Stimulated activated CD4-positive, alpha-beta T cell treated with anti-CD3 and anti-CD28 coated beads, Interleukin-4, amount 100 ng/mL, for 24 hours (primary cell): ENCODE measurements at regions not wholly inside any gene's neighbourhood (a gene's known extent, or its start where the extent isn't known, plus 50 kb on each side); places are given as distances from the start of the nearest gene placed in this dataset.

ENCODE experiments used
- DNase-seq: peaks from one replicate; pipeline ENCODE4 v3.0.0-alpha.2; 2020

DNA sequence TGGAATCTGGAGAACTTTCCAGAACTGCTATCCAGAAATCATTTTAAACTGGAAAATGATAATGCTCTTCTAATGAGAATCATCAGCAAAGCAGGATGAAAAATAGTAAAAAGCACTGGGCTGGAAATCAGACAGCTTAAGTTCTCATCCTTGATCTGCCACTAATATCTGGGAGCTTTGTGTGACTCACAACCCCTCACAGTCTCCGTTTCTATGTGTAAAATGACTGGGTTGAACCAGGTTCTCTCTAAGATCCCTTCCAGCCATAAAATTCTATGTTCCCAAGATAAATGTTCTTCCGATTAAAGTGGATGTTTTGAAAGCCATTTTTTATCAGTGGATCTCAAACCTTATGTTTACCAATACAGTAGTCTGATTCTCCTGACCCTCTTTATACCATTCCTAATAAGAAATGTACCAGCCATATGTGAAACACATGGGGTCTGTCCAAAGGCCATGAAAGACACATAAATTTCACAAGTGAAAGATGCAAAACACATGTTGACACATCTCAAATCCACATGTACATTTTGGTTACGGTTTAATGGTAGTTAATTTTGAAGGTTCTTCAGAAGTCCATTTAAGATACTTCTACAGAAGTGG is 188.8 kb downstream of the EN1 start:
- DNase-seq, result no peak

- no peak for DNase-seq
Measured at GRCh38 chr2:118657466-118657865, 190.0 kb downstream of the EN1 start.

- no peak for DNase-seq
Measured at GRCh38 chr2:118654945-118655344, 192.5 kb downstream of the EN1 start.

DNA sequence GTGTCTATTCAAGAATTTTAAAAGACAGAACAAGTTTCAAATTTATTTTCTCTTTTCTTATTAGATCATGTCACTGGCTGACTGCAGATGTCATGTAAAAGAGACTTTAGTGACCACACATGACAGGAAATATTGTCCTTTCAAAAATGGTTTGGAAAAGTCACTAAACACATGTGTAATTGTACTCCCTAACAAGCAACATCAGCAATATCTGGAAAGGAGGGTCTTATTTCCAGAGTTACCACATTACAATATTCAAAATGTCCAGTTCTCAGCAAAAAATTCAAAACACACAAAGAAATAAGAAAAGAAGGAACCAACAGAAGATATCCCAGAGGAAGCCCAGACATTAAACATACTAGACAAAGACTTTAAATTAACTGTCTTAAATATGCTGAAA is 197.1 kb downstream of the EN1 start:
- DNase-seq, result no peak

DNA sequence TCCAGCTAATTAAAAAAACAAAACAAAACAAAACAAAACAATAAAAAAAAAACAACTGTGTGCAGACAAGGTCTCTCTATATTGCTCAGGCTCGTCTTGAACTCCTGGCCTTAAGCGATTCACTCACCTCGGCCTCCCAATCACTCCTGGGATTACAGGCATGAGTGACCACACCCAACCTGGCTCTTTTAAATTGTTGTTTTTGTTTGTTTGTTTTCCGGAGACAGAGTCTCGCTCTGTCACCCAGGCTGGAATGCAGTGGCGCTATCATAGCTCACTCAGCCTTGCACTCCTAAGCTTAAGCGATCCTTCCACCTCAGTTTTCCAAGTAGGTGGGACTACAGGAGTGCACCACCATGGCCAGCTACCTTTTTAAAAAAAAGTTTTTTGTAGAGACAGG is 201.6 kb downstream of the EN1 start:
- DNase-seq, result no peak

DNA sequence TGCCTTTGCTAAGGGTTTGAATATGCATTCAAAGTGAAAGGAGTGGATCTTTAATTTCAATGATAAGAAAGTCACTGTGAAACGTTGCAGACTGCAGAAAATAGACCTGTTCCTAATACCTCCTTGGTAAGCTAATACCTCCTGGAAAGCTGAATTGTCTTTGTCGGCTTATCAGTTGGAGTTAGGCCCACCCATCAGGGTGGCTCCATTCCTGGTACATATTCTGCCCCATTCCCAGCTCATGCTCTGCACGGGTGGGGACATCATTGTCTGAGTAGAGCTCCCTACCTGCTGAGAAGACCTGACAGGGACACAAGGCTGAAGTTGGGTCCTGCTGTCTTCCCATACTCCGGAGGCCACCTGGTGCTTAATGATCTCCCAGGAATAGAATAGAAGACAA is 203.3 kb downstream of the EN1 start:
- DNase-seq, result no peak

GRCh38 chr2:118643294-118643693 is 204.2 kb downstream of the EN1 start:
- no peak for DNase-seq

DNA sequence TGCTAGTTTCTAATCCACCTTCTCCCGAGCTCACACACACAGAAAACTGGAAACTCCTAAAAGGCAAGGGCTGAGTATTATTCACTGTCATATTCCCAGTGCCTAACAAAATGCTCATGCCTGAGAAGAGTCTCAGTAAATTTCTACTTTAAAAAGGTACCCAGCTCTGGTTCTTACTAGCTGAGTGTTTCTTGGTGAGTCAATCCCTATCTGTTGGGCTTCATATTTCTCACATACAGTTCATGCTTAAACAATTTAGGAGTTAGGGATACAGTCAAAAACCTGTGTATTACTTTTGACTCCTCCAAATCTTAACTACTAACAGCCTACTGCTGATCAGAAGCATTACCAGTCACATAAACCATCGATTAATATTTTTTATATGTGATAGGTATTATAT is 204.9 kb downstream of the EN1 start:
- no peak for DNase-seq

DNA sequence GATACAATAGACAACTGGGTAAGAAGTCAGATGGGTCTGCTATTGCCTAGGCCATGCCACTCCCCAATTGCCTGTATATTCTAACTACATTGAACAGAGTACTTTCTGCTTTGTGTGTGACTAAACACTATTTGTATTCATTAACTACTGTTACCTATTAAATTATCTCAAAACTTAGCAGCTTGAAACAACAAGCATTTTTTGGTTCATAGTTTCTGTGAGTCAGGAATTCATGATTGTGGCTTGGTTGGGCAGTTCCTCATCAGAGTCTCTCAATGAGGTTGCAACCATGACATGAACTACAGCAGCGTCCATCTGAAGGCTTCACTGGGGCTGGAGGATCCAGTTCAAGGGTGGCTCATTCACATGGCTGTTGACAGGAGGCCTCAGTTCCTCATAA is 205.7 kb downstream of the EN1 start:
- DNase-seq, result no peak

DNA sequence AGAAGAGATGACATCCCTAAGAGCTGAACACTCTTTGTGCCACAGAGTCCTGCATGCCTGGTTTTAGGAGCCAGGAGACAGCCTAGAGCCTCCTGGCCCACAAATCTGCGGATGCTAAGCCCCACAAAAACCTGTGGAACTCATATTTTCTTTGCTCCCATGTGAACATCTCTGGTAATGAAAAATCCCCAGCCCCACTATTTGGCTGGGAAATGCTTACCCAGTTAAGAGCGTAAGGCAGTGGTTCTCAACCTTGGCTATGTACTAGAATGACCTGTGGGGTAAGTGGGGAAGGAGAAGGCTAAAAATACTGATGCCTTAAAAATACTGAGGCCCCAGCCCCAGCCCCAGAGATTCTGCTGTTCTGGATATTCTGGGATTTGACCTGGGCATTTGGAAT is 208.1 kb downstream of the EN1 start:
- no peak for DNase-seq

- no peak for DNase-seq
Measured at GRCh38 chr2:118638453-118638852, 209.0 kb downstream of the EN1 start.

- DNase-seq, result no peak
Measured at GRCh38 chr2:118635891-118636290, 211.6 kb downstream of the EN1 start.

DNA sequence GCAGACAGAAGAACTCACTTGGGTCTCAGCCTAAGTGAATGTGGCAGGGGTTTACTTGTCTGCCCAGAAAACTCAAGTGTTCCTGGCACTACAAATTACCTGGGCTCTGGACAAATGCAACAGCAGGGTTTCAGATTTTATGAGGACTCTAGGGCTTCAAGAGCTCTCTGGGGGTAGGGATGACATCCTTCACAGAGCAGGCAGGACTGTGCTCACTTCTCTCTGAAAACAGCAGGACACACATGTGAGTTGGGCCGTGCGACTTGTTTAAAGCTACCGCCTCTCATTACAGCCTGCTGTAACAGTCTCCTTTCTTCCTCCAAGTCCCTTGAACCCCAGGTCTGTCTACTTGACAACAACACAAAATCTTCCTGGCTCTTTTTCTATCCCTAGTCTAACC is 212.6 kb downstream of the EN1 start:
- DNase-seq, result no peak

GRCh38 chr2:118633371-118634018 is 214.0 kb downstream of the EN1 start:
- no peak for DNase-seq

DNA sequence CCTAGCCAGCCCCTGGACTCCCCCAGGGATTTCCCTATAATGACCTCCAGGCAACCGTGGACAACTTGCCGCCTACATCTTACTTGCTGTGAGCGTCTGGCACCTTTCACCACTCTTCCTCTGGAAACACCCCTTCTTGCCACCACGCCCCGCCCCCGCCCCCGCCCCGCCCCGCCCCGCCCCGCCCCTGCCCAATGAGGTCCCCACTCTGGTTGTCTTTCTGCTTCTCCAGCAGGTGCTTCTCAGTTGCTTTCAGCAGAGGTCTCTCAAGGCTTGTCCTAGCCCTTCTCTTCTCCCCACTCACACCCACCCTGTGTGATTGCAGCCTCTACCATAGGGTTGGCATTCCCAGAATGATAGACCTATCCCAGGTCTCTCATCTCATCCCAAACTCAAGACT is 214.5 kb downstream of the EN1 start:
- no peak for DNase-seq

DNA sequence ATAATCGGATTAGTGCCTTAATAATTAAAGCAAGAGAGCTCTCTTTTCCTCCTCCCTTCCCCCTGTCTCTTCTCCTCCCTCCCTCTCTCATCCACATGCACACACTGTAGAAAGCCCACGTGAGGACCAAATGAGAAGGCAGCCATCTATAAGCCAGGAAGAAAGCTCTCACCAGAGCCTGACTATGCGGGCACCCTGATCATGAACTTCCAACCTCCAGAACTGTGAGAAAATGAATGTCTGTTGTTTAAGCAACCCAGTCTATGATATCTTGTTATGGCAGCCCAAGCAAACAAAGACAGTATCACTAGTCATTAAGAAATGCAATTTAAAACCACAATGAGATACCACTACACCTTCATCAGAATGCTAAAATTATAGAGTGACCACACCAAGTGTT is 220.3 kb downstream of the EN1 start:
- no peak for DNase-seq

DNA sequence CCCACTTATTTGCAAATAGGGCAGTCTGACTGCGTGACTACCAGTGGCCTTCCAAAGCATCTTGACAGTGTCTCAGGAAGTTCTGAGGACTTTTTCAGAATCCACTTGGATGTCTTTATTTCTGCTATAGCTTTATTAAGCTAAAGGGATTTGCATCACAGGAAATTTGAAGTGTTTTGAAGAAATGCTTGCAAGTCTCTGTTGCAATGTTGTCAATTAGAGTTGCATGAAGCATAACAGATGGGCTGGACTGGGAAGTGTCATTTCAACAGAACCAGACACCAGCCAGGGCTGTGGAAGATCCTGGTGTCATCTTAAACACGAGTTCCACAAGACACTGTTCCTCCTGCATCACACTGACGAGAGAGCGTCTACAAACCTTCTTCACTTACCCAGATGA is 224.5 kb downstream of the EN1 start:
- DNase-seq, result no peak

GRCh38 chr2:118622108-118622507 is 225.3 kb downstream of the EN1 start:
- DNase-seq, result no peak

- DNase-seq, result no peak
Measured at GRCh38 chr2:118618279-118618678, 229.2 kb downstream of the EN1 start.

- no peak for DNase-seq
Measured at GRCh38 chr2:118616432-118616831, 231.0 kb downstream of the EN1 start.

DNA sequence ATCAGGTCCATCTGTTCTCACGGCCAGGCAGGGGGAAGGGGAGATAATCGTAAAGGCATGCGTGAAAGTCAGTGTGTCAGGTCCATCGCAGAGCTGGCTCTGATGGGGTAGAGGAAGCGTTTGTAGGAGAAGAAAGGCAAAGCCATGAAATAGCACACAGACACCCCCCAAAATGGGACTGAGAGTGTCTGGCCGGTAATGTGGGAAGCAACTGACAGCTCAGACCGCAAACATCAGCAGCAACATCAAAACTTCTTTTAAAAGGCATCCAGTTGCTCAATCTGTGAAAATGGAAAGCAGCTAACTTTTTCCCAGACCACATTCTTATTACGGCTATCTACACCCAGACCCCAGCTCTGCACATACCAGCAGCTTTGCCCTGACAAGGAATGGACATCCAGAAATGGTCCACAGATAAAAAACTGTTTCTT is 232.6 kb downstream of the EN1 start:
- DNase-seq, result no peak

DNA sequence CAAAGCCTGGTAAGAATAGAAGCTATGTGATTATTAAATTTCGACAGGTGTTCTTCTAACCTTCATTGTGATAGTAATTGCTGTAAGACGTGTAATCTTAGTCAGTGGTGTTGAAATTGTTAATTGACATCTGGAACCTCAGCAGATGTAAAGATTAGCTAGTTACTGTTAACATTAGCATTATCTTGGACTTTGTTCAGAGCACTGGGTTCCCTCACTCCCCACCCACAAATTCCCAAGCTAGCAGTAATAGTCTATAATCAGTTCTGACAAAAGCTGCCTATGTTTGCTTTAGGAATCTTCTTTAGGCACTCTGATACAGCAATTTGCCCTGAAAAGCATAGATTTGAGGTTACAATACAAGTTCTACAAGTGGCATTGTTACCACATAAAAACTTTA is 233.7 kb downstream of the EN1 start:
- no peak for DNase-seq

GRCh38 chr2:118611691-118612090 is 235.8 kb downstream of the EN1 start:
- DNase-seq, result no peak

- DNase-seq, result no peak
Measured at GRCh38 chr2:118609138-118609537, 238.3 kb downstream of the EN1 start.

DNA sequence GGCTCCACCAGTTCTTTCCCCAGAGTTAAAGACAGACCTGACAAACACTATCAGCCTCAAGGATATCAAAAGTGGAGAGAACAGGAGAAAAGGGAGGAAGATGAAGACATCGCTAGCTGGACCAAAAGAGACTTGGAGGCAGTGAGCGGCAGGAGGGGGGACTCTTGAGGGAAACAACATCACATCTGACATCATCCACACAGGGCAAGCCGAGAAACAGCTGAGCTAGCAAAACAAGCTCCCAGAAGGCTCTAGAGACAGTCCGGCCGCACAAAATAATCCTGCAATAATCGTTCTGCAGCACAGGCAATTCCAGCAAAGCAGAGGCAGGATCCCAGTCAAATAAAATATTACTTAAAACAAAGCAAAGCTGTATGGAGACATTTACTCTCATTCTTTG is 239.8 kb downstream of the EN1 start:
- no peak for DNase-seq
